ENCODE measurements at regions not wholly inside any gene's neighbourhood (a gene's known extent, or its start where the extent isn't known, plus 50 kb on each side); places are given as distances from the start of the nearest gene placed in this dataset.

GRCh38 chr17:62882284-62882683 is 74.2 kb upstream of the MARCHF10 start:
- TF ChIP-seq ARNTL (CRISPR knock-in tag; IDR thresholded peaks at IDR 0.05; ENCODE audit: borderline replicate concordance, low read depth) = no peak
- no peak for TF ChIP-seq SNAI2 (CRISPR knock-in tag; IDR thresholded peaks at IDR 0.05)
- no peak for TF ChIP-seq RARB (CRISPR knock-in tag; IDR thresholded peaks at IDR 0.05)
- TF ChIP-seq ZNF565 (CRISPR knock-in tag; conservative IDR thresholded peaks at IDR 0.05; ENCODE audit: low read depth) = no peak
- TF ChIP-seq BACH2 (CRISPR knock-in tag; IDR thresholded peaks at IDR 0.05; ENCODE audit: borderline replicate concordance) = no peak
- no peak for TF ChIP-seq CSRNP3 (CRISPR knock-in tag; IDR thresholded peaks at IDR 0.05)
